NCI-H2227 (cell line): ENCODE measurements at regions not wholly inside any gene's neighbourhood (a gene's known extent, or its start where the extent isn't known, plus 50 kb on each side); places are given as distances from the start of the nearest gene placed in this dataset.
"Not testable (repeated sequence)": the region's sequence is repeated elsewhere in the genome, so short reads cannot be mapped to it uniquely, and the experiment has no call there.

ENCODE experiments used
- DNase-seq: peaks from one replicate; lab custom pipeline; 2025; ENCODE audit not compliant: unreplicated experiment; lab: John Stamatoyannopoulos, UW

GRCh38 chr3:118168175-118168574, 866.5 kb downstream of the IGSF11 start:
- DNase-seq, result no peak

- no peak for DNase-seq
These were observed 863.3 kb downstream of the IGSF11 start for GRCh38 chr3:118171236-118171852.

- DNase-seq, result no peak
These were observed 853.8 kb downstream of the IGSF11 start for GRCh38 chr3:118180853-118181252.

GRCh38 chr3:118181274-118181673, 853.4 kb downstream of the IGSF11 start:
- no peak for DNase-seq

- DNase-seq, result no peak
These were observed 848.6 kb downstream of the IGSF11 start for GRCh38 chr3:118186051-118186450.

- DNase-seq, result no peak
These were observed 847.4 kb downstream of the IGSF11 start for GRCh38 chr3:118187221-118187620.

- no peak for DNase-seq
These were observed 838.5 kb downstream of the IGSF11 start for GRCh38 chr3:118196183-118196582.

- no peak for DNase-seq
These were observed 835.6 kb downstream of the IGSF11 start for GRCh38 chr3:118199044-118199443.

- no peak for DNase-seq
These were observed 830.5 kb downstream of the IGSF11 start for GRCh38 chr3:118204052-118204656.

- DNase-seq, result no peak
These were observed 827.4 kb downstream of the IGSF11 start for GRCh38 chr3:118207271-118207670.

GRCh38 chr3:118208642-118209041, 826.0 kb downstream of the IGSF11 start:
- no peak for DNase-seq

- no peak for DNase-seq
These were observed 820.8 kb downstream of the IGSF11 start for GRCh38 chr3:118213892-118214291.

- no peak for DNase-seq
These were observed 808.4 kb downstream of the IGSF11 start for GRCh38 chr3:118226206-118226605.

- DNase-seq, result no peak
These were observed 807.5 kb downstream of the IGSF11 start for GRCh38 chr3:118227191-118227590.

GRCh38 chr3:118228151-118228550, 806.5 kb downstream of the IGSF11 start:
- DNase-seq, result no peak

GRCh38 chr3:118229196-118229595, 805.5 kb downstream of the IGSF11 start:
- DNase-seq, result no peak

GRCh38 chr3:118231578-118231977, 803.1 kb downstream of the IGSF11 start:
- DNase-seq, result no peak

- no peak for DNase-seq
These were observed 795.4 kb downstream of the IGSF11 start for GRCh38 chr3:118239253-118239652.

GRCh38 chr3:118244761-118245160, 789.9 kb downstream of the IGSF11 start:
- DNase-seq, result no peak

- no peak for DNase-seq
These were observed 789.3 kb downstream of the IGSF11 start for GRCh38 chr3:118245312-118245711.

- not testable (repeated sequence) for DNase-seq
These were observed 775.8 kb downstream of the IGSF11 start for GRCh38 chr3:118258850-118259249.

GRCh38 chr3:118262800-118263402, 771.7 kb downstream of the IGSF11 start:
- no peak for DNase-seq

GRCh38 chr3:118267588-118267987, 767.1 kb downstream of the IGSF11 start:
- DNase-seq, result no peak
